GM18858 (cell line): ENCODE measurements at regions not wholly inside any gene's neighbourhood (a gene's known extent, or its start where the extent isn't known, plus 50 kb on each side); places are given as distances from the start of the nearest gene placed in this dataset.

ENCODE experiments used
- ATAC-seq: cut with Tn5 transposase; IDR thresholded peaks from one replicate; pipeline ENCODE4 v1.9.1; 2021; ENCODE audit not compliant: unreplicated experiment

DNA sequence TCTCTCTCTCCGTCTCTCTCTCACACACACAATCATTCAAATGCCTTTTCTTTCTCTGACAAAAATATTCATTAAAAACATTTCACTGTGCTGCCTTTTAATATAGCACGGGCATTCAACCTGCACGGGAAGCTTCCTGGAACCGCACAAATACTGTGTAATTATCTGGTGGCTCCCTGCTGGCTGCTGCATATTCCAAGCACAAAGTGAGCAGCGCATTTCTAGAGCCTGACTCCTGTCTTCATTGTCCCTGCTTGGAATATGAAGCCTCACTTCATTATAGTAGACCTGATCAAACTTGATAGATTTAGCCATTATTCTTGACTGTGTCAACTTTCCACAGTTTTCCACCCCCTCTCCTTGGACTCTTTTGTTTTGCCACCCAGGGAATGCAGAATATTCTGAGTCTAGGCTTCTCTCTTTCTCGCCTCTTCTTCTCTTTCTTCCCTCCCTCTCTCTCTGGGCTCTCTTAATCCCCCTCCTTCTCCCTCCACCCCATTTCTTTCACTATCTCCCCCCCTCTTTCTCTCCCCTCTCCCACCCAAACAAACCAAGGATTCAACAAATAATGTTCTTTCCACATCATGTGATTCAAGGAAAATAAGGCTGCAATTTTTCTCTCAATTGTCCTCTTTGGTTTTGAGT lies 672.1 kb upstream of the FANCL start:
- ATAC-seq = no peak

DNA sequence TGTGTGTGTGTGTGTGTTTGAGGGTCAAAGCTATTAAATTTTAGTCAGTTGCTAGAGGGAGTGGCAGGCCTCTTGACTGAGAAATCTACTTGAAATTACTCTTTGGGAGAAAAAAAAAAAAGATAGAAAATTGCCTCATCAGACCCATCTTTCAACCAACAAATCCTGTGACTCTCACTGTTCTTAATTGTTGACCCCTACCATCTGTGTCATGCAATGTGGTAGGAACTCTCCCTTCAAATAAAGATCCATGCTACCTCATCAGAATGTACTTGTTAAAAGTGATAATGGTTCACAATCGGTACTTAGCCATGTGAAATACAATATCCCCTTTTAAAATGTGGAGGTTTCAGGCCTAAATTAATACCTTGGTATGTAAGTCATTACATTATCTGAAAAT lies 670.8 kb upstream of the FANCL start:
- no peak for ATAC-seq

DNA sequence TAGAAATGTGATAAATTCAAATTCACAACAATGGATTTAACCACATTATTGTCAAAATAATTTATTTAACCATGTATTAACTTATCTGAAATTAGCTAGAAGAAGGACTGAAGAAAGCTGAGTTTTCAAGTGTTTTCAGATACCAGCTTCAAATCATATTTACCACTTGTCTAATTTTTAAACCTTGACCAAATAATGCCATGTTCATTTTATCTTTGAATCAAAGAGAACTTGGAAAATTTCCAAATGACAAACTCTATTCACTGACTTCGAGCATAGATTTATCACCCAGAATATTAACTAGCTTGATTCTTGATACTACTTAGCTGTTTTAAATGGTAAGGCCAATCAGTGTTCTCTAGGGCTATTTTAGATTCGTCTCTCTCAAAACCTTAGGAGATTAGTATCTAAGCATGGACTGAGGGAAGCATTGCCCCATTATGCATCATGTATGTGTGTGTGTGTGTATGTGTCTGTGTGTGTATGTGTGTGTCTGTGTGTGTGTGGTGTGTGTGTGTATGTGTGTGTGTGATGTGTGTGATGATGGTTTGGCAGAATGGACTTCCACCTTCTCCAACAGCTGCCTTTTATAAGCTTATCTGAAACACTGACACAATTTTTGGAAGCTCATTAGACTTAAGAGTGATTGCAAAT lies 667.5 kb upstream of the FANCL start:
- no peak for ATAC-seq

DNA sequence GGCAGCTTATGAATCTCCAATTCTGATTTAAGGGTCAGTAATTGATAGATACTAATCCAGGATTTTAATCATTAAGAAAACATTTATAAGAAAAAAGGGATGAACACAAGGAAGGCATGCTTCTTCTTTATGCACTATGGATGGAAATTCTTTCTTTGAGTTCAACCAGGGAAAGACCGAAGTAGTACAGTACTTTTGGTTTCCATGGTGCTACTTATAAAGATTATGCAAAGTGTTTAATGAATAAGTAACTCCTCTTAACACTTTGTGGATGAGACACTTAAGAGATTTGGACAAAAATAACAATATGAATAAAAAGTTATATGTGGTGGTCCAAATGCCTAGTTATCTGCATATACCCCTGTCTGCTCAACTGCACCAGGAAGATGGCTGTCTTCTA lies 666.5 kb upstream of the FANCL start:
- ATAC-seq = no peak

DNA sequence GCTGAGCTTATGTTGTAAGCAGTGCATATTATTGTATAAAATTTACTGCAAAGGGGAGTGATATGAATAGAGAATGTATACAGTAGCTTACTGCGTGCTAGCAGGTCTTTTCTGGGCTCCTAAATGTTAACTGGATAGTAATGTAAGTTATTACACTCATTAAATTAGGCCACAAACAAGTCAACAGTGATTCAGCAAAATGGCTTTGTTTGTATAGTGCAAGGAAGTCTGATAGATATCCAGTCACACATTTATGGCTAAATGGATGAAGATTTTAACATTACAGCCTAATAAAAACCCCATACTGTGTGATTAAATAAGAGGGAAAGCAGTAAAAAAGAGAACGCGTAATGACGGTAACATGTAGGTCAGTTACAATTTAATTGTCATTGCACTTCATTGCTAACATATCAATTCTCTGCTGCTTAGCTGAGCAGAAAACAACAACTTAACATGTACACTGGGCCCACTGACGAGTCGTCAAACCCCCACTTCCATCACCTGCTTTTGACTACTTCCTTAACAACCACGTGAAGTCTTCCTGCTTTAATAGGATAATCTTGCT lies 665.0 kb upstream of the FANCL start:
- no peak for ATAC-seq

DNA sequence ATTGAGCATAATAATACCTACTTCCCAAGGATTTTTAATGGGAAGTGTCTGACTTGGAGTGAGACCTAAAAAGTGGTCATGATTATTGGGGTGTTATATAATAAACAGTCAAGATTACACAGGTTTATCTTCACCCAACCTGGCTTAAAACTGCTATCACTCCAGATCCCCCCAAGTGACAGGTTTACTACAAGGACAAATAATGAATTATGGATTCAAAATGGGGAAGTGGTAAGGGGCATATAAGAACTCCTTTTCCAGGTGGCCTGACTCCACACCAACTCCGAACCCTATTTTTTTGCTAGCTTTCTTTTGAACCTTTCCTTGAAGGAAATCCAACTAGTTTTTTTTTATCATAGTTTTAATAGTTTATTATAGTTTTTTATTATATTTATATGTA lies 663.0 kb upstream of the FANCL start:
- ATAC-seq = no peak

DNA sequence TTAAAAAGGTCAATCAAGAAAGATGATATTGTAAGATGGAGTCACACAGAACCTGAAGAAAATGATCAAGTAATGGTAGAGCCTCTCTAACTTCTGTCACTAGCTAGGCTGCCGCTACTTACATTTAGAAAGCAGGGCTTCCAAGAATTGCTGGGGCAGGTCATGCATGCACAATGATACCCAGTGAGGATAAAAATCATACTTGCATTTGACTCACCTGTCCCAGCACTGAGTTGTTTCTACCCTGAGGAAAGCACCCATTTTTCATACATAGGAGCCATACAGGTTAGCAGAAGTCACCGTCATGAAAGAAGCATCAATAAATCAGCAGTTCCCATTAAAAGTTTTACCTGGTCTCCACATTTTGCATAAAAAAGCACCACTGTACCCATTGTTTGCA lies 662.3 kb upstream of the FANCL start:
- no peak for ATAC-seq

DNA sequence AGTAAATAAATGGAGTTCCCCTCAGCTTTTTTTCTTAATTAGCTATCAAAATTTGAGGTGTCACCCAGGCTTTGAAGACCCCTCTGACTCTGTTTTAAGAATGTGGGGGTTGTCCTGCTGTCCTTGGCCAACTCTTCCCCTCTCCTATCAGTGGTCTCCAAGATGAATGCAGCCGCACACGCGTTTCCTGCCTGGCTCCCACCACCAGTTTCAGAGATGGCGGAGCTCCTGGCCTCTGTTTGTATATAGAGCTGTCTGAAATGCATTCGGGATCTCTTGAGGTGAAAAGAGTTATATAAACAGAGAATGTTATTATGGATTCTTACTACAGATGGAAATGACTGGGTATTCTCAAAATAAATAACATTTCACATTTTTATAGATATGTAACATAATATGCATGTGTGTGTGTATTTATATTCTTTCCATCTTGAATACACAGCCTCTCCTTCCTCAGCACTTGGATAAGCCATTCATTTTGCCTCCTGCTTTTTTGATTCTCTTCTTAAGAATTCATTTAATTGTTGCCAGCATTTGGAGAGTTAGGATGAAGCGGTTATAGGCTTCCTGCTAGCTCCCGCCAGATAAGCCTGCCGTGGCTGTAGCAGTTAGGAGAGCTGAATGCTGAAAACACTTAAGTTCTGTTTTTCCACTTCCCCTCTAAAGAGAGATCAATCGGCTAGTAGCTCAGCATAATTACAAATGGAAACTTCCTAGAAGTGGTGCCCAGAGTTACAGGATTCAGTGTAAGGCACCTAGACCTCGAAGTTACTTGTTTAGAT lies 659.3 kb upstream of the FANCL start:
- ATAC-seq = no peak

DNA sequence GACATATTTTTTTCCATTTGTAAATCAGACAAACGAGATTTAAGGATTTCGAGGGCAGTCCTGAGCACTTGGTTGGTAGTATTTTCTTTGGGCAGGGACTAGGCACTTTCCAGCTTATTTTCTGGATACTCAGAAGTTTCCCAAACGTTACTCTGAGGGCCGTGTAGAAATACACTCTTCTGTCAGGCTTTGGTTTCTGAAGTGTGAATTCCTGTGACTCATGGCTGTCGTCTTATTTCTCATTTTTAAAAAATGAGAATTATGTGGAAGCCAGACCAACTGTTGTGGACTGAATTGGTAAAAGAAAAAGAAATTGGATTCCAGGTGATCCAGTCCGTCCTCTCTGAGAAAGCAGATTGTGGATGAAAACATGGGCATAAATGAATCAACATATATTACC lies 658.6 kb upstream of the FANCL start:
- ATAC-seq = no peak

DNA sequence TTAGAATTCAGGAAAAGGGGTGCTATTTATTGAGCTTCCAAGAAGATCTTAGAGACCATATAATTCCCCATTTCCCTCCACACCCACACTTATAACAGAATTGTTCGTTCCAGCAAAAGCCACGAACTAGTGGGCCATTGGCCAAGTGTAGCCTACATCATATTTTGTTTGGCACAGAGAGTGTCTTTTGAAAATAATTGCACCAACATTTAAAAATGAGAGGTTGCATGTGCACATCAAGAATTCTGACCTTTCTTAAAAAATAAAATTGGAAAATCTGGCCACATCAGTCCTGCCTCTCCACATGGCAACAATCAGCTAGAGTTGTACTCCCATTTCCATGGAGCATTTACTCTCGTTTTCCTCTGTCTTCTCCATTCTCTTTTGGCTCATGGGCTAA lies 655.5 kb upstream of the FANCL start:
- no peak for ATAC-seq

DNA sequence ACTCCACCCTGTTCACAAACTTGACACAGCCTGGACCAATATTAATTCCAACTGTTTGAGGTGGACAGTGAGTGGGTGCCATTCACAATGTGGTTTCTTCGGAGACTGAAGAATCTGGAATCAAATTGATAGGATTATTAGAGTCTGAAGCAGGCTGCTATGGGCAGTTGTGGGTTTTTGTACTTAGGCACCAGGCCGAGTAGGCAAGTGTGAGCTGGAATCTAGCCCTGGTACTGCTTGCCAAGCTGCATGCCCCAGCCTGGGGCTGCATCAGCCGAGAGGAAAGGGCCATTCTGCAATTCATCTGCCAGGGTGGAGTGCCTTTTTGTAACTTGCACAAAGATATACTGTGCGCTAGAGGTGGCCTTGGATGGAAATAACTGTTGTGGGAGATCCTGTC lies 654.7 kb upstream of the FANCL start:
- no peak for ATAC-seq

DNA sequence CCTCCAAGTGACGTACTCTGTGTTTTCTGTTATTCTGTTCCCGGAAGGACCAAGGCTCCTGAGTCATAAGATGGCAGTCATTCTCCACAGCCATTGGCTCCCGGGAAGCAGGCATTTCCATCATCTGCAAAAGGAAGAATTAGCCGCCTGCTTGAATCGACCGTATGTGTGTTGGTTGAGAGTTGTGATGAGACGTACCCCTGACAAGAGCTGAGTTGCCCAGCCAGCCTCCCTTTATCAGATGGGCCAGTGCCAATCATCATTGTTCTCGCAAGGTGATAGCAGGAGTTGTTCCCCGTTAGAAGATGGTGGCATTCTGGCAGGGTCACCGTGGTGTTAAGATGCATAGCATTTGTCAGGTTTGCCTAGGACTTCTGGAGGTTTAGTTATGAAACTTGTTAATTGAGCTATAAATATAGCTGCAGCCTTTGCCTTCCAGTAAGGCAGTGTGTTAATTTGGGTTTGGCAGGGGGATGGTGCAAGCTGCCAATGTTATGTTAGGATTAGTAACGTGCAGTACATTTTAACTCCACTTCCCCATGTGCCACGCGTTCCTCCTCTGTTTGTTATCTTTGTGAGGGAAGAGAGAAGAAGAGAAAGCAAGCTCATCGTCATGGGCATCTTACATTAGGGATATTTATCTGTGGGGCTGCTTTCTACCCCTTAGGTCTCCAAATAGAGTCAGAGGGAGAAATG lies 652.7 kb upstream of the FANCL start:
- ATAC-seq = no peak

DNA sequence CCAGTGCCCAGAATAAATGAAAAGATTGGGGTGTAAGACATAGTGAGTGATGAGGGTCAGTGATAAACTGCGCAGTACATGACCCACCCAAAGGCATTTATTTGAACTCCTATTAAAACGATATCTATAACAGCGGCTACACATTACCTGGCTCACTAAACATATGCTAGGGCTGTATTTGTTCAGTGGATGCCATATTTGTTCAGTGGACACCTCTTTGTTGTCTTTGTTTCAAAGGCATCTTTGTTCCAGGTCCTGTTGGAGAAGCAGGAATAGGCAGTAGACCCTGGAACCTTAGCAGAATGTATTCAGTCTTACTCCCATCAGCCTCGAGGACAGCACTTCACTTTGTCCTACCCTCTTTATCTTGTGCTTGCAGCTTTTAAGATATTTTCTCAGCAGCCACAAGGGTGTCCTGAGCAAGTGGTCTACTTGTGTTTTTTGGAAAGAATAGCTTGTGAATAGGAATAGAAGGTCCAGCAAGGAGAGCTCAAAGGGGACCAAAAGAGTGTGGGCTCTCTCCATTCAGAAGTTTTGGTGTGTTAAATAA lies 650.8 kb upstream of the FANCL start:
- no peak for ATAC-seq

DNA sequence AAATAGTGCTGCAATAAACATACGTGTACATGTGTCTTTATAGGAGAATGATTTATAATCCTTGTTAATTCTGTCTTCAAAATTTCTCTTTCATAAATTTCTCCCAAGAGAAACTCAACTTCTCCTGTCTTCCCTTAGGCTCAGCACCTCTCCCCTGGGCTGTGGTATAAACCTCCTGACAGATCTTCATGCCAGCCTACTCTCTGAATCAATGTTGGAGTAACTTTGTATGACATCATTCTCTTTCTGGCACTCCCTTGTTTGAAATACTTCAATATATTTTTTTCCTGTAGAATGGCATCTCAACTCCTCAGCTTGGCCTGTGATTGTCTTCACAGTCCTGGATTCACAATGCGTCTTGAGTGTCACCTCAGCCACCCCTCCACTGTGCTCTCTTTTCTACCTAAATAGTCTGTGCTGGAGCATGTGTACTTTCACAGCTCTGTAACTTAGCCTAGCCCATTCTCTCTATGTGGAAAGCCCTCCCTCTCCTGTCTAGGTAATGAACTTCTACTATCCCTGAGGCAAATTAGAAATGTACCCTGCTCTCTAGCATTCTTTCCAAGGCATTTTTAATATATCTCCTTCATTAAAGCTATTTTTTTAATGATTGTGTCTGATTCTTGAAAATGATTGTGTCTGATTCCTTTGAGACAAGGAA lies 649.9 kb upstream of the FANCL start:
- ATAC-seq = no peak

DNA sequence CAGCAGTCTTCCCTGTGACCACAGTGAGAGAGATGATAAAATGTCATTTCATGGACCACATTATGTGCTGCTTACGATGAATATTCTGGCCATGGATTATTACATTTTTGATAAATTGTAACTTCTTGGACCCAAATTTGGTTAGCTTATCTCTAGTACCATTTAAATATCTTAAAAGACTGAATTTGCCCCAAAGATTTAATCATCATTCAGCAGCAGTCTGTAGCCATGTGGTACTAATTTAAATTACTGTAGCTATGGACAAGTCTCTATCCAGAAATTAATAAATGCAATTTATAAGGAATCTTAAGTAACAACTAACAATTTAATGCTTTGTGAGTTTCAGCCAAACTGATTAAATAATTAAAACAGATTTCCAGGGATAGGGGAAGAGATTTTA lies 644.9 kb upstream of the FANCL start:
- ATAC-seq = no peak

DNA sequence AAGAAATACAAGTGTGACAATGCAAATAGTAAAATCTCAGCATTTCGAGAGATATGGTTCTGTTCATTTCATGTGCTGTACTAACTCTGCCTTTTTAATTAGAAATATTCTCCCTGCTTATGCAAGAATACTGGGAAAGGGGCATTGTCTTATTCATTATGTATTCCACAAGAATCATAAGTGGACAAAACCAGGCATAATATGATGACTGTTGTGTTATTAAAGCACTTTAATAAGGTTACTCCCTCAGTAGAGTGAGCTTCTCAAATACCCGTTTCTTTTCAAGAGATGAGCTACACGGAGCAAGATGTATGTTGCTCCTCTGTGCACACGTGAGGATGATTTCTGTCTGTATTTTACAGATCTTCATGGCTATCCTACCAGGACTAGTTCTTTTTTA lies 638.7 kb upstream of the FANCL start:
- no peak for ATAC-seq

DNA sequence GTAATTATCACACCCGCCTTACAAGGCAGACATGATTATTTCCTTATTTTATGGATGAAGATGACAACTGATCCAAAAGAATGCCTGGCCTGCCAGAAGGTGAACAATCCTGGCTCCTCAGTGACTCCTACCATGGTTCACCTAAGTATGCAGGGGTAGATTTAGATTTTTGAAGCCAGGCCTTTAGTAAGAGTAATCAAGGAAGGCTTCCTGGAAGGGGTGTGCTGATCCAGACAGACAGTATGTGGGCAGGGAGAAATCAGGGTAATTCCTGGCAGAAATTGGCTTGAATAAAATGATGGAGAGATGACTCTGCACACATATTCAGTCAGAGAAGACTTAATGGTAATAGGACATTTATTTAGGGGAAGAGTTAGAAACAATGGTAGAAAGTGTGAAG lies 637.7 kb upstream of the FANCL start:
- no peak for ATAC-seq

DNA sequence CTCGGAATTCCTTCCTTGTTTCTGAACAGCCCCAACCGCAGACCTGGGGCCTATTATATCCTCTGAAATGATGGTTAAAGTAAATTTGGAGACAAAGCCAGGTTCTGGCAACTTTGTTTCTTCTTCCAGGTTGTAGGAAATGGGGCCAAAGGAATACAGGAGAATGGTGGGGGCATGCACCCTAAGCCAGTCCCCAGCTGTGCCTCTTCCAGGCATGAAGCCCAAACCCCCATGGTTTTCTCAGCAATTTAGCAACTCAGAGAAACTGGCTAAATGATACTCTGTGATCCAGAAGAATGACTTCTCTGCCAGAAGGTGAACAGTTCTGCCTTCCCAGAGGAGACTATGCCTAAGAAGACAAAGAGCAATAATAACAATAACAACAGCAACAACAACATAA lies 635.0 kb upstream of the FANCL start:
- ATAC-seq = no peak

DNA sequence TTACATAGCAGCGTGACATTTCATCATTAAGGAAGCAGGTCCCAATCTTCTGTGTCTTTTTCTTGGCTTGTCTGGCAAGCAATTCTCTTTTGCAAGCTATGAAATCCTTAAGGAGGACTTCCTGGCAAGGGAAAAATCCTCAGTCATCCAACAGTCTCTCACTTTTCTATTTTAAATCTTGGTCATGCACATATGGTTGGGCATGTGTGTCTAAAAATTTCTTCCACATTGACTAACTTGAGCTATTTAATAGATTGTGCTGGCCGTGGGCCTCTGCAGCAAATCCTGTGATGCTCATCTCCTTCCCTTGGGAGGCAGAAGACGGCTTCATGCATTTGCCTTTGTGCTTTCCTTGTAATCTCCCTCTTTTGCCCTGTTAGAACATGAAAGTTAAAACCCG lies 634.3 kb upstream of the FANCL start:
- ATAC-seq = no peak

DNA sequence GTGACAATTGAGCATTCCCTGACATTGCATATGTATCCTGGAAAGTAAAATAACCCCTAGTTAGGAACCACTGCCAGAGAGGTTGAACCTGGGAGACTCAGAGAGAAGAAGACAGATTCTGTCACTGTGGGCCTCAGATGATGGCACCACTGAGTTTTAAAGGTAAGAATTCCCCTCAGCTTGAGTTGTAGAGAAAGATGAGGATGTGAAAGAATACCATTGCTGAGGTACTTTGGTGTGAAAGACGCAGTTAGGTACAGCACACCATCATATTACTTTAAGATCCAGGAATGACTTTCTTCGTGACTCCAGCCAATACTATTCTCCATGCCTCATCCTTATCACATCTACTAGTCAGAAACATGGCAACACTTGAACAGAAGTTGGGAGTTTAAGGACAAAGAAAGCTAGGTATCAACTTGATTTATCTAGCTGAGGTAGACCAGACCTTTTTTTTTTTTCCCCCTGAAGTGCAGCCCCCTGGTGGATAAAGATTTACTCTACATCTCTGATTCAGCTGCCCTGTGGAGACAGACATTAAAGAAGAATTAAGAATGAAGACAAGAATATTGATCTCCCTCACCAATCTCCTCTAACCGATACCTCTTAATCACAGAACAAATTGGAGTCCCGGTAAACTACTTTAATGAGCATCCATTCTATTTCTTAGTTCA lies 630.5 kb upstream of the FANCL start:
- ATAC-seq = peak; percentile 36
